ENCODE measurements at regions not wholly inside any gene's neighbourhood (a gene's known extent, or its start where the extent isn't known, plus 50 kb on each side); places are given as distances from the start of the nearest gene placed in this dataset.

DNA sequence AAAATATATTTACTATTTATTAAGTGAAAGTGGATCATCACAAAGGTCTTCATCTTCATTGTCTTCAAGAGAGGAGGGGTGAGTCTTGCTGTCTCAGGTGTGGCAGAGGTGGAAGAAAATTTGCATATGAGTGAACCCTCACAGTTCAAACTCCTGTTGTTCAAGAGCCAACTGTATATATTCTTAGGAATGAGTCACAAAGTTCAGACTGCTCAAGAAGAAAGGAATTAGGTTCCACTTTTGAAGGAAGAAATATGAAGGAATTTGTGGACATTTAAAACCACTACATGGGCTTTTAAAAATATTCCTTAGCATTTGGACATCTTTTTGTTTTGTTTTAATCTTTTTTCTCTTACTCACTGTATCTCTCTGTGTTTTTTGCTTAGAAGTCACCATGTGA, 212.6 kb downstream of the INSIG2 start:
- TF ChIP-seq, protein P1, sequence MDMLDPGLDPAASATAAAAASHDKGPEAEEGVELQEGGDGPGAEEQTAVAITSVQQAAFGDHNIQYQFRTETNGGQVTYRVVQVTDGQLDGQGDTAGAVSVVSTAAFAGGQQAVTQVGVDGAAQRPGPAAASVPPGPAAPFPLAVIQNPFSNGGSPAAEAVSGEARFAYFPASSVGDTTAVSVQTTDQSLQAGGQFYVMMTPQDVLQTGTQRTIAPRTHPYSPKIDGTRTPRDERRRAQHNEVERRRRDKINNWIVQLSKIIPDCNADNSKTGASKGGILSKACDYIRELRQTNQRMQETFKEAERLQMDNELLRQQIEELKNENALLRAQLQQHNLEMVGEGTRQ (IDR thresholded peaks at IDR 0.05), result no peak
- TF ChIP-seq MAFK (IDR thresholded peaks at IDR 0.05; ENCODE audit: partially characterized antibody) (no peak), EHMT2 (IDR thresholded peaks at IDR 0.05; ENCODE audit: low read depth) (no peak), JUN (IDR thresholded peaks at IDR 0.05) (no peak), HES2 (IDR thresholded peaks at IDR 0.05) (no peak), TP53 (CRISPR knock-in tag; IDR thresholded peaks at IDR 0.05) (no peak), MAZ (IDR thresholded peaks at IDR 0.05; ENCODE audit: borderline replicate concordance, low read depth, low read length) (no peak)
- POLR2A ChIA-PET, result no interaction called here
- FAIRE-seq (no peak), ATAC-seq (no peak), DNase-seq (ENCODE audit: low read depth in 1 of 2, low spot score in 1 of 2) (no peak)
- Histone ChIP-seq H3K4me1 (no peaks in the 10 kb centered on the region), H3K4me2 (no peak overlapping the region), H3K4me3 (no peak overlapping the region), H3K9me3 (no peaks in the 10 kb centered on the region; the same call in 2 of the 3 replicates), H3K27ac (no peak overlapping the region)
- CTCF ChIA-PET, result interaction anchor here (0.5 kb wide), 1 partner anchor 1121 kb away, joined by 4 read pairs; no protein-coding TSS in a partner anchor

DNA sequence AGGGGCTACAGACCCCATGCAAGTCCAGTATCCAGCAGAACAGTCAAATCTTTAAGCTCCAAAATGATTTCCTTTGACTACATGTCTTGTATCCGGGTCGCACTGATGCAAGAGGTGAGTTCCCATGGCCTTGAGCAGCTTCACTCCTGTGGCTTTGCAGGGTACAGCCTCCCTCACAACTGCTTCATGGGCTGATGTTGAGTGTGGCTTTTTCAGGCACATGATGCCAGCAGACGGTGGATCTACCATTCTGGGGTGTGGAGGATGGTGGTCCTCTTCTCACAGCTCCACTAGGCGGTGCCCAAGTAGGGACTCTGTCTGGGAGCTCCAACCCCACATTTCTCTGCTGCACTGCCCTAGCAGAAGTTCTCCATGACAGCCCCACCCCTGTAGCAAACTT, 208.4 kb downstream of the INSIG2 start:
- Histone ChIP-seq H3K4me3 (no peak overlapping the region), H3K4me2 (no peak overlapping the region), H3K27ac (no peak overlapping the region), H3K9me3 (no peaks in the 10 kb centered on the region; the same call in 2 of the 3 replicates), H3K4me1 (no peaks in the 10 kb centered on the region)
- ATAC-seq, result no peak
- FAIRE-seq, result no peak
- ChIA-PET CTCF (no interaction called here), POLR2A (no interaction called here)
- 0% methylated on average over 4 of the region's 4 CpGs for WGBS (ENCODE audit: missing lambda C conversion rate)
- no peak for DNase-seq (ENCODE audit: low read depth in 1 of 2, low spot score in 1 of 2)
- TF ChIP-seq RFX5 (IDR thresholded peaks at IDR 0.05) (no peak), CHD4 (IDR thresholded peaks at IDR 0.05; ENCODE audit: borderline replicate concordance) (no peak), ZC3H11A (IDR thresholded peaks at IDR 0.05) (no peak), HMGXB4 (CRISPR knock-in tag; IDR thresholded peaks at IDR 0.05; ENCODE audit: borderline replicate concordance) (no peak), HES2 (IDR thresholded peaks at IDR 0.05) (no peak), FOSB (CRISPR knock-in tag; IDR thresholded peaks at IDR 0.05) (no peak), RAD21 (conservative IDR thresholded peaks at IDR 0.05 in 1 of 2, IDR thresholded peaks at IDR 0.05 in 1 of 2) (no peak), RCOR1 (IDR thresholded peaks at IDR 0.05; ENCODE audit: low read depth, low read length) (no peak), JUN (IDR thresholded peaks at IDR 0.05) (no peak), JUNB (IDR thresholded peaks at IDR 0.05) (no peak), MAZ (IDR thresholded peaks at IDR 0.05; ENCODE audit: borderline replicate concordance, low read depth, low read length) (no peak)
- TF ChIP-seq, protein P2, sequence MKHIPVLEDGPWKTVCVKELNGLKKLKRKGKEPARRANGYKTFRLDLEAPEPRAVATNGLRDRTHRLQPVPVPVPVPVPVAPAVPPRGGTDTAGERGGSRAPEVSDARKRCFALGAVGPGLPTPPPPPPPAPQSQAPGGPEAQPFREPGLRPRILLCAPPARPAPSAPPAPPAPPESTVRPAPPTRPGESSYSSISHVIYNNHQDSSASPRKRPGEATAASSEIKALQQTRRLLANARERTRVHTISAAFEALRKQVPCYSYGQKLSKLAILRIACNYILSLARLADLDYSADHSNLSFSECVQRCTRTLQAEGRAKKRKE (CRISPR knock-in tag; IDR thresholded peaks at IDR 0.05; ENCODE audit: low read depth), result no peak
- TF ChIP-seq, protein P3, sequence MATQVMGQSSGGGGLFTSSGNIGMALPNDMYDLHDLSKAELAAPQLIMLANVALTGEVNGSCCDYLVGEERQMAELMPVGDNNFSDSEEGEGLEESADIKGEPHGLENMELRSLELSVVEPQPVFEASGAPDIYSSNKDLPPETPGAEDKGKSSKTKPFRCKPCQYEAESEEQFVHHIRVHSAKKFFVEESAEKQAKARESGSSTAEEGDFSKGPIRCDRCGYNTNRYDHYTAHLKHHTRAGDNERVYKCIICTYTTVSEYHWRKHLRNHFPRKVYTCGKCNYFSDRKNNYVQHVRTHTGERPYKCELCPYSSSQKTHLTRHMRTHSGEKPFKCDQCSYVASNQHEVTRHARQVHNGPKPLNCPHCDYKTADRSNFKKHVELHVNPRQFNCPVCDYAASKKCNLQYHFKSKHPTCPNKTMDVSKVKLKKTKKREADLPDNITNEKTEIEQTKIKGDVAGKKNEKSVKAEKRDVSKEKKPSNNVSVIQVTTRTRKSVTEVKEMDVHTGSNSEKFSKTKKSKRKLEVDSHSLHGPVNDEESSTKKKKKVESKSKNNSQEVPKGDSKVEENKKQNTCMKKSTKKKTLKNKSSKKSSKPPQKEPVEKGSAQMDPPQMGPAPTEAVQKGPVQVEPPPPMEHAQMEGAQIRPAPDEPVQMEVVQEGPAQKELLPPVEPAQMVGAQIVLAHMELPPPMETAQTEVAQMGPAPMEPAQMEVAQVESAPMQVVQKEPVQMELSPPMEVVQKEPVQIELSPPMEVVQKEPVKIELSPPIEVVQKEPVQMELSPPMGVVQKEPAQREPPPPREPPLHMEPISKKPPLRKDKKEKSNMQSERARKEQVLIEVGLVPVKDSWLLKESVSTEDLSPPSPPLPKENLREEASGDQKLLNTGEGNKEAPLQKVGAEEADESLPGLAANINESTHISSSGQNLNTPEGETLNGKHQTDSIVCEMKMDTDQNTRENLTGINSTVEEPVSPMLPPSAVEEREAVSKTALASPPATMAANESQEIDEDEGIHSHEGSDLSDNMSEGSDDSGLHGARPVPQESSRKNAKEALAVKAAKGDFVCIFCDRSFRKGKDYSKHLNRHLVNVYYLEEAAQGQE (IDR thresholded peaks at IDR 0.05), result no peak
